Body of pancreas (tissue), 4 donors: ENCODE measurements at regions not wholly inside any gene's neighbourhood (a gene's known extent, or its start where the extent isn't known, plus 50 kb on each side); places are given as distances from the start of the nearest gene placed in this dataset.

ENCODE experiments used
- POLR2A ChIP-seq, 3 donors: fragments of 450-650 bp; IDR thresholded peaks; one replicate each; pipeline ENCODE4 v1.6.1; 2016; ENCODE audit warnings: antibody characterized with exemption in 3 of 3, mild to moderate bottlenecking in 2 of 3
- TF ChIP-seq, protein P1 (sequence below), 7 experiments: fragments of 450-650 bp in 4 of 7; fragments of 200-600 bp in 3 of 7; sonication (generic) in 3 of 7; IDR thresholded peaks; one replicate each; pipeline ENCODE4 v1.5.1; 2016 to 2019; ENCODE audit warnings: antibody characterized with exemption in 7 of 7

- TF ChIP-seq, protein P1, sequence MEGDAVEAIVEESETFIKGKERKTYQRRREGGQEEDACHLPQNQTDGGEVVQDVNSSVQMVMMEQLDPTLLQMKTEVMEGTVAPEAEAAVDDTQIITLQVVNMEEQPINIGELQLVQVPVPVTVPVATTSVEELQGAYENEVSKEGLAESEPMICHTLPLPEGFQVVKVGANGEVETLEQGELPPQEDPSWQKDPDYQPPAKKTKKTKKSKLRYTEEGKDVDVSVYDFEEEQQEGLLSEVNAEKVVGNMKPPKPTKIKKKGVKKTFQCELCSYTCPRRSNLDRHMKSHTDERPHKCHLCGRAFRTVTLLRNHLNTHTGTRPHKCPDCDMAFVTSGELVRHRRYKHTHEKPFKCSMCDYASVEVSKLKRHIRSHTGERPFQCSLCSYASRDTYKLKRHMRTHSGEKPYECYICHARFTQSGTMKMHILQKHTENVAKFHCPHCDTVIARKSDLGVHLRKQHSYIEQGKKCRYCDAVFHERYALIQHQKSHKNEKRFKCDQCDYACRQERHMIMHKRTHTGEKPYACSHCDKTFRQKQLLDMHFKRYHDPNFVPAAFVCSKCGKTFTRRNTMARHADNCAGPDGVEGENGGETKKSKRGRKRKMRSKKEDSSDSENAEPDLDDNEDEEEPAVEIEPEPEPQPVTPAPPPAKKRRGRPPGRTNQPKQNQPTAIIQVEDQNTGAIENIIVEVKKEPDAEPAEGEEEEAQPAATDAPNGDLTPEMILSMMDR (IDR thresholded peaks at IDR 0.05), result no peak
- TF ChIP-seq POLR2A (IDR thresholded peaks at IDR 0.05), result no peak
Measured at GRCh38 chr6:137681445-137682009, 185.5 kb upstream of the TNFAIP3 start.
